ENCODE measurements at regions not wholly inside any gene's neighbourhood (a gene's known extent, or its start where the extent isn't known, plus 50 kb on each side); places are given as distances from the start of the nearest gene placed in this dataset.

DNA sequence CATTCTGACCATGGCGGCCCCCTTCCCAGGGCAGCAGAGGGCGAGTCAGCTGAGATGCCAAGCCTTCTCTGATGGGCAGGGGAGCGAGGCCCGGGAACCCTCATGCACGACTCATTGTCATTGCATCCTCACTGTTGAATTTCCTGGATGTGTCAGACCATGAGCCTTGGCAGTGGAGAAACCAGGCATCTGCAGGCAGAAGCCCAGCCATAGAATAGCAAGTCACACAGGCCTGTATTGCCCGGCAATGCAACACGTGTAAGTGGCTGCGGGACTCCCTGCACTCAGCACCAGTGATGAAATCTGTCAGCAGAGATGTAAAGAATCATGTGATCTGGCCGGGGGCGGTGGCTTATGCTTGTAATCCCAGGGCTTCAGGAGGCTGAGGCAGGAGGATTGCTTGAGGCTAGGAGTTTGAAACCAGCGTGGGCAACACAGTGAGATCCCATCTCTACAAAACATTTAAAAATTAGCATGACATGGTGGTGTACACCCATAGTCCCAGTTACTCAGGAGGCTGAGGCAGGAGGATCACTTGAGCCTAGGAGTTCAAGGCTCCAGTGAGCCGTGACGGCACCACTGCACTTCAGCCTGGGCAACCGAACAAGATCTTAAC is 199.7 kb downstream of the KATNAL1 start:
- DNase-seq (ENCODE audit: low spot score) = no peak

DNA sequence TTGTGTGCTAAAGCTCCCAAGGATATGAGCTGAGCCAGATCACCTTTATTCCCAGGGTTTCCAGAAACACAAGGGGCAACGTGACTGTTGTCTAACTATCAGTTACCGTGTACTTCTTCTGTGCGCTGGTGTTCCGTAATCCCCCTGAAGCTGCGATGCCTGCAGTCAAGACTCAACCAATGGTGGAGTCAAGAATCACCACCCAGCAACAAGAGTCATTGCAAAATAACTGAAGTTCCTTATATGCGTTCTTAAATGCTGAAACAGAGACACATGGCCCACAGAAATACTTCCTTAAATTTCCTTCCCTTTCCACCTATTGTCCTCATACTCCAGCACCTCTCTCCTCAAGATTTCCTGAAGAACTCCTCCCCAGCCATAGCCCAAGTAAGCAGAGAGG is 200.2 kb downstream of the KATNAL1 start:
- DNase-seq (ENCODE audit: low spot score) = no peak

DNA sequence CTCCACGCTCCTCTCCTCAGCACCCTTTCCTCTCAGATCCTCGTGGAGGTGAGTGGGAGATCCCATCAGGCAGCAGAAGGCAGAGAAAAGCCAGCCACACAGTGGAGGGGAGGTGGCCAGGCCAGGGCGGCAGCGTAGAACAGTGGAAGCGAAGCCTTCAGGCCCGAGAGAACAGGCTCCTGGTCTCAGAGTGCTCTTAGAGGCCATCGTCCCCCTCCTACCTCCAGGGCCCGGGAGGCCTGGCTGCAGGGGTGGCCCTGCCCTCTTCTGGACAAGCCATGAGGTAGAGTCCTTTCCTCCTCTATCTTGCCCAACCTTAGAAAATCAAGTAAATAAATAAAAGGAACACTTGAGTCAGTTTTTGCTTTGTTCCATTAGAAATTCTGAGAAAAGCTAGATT is 202.0 kb downstream of the KATNAL1 start:
- no peak for DNase-seq (ENCODE audit: low spot score)

DNA sequence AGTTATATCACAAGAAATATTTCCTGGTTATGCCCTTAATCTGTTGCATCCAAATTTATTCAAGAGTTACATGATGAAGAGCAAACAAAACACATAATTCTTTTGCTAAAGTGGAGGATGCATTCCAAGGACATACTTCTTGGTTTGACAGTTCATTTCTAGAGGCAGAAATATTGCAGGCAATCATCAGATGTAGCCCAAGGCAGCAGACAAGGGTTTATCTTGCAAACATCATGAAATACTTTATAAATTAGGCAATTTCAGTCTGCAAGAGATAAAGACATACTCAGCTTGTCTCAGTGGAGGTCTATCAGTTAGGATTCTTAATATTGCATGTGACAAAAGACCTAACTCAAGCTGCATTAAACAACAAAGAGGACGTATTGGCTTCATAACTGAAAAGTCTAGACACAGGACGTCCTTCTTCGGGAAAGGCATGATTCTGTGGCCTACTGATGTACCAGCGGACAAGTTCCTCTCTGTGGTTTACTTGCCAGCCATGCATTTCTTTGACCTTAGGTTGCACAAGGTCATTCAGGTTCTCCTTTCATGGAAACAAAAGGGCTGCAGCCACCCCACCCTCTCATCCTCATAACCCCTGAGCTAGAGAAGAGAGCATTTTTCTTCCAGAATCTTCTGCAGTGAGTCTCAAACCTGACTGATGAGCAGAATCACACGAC is 204.1 kb downstream of the KATNAL1 start:
- DNase-seq (ENCODE audit: low spot score) = no peak

DNA sequence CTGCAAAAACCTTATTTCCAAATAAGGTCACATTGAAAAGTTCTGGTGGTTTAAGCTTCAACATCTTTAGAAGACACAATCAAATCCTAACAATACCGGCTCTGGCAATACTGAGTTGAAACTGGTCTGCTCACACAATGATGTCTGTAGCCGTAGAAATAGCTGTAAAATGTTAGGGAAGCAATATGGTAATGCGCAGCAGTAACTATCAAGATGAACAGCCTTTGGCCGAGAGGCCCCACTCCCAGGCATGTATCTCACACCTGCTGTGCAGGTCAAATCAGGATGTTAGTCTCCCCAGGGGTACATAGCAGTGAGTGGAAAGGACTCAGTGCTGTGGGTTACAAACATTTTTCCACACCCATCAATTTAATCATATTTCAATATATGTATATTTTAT is 207.1 kb downstream of the KATNAL1 start:
- no peak for DNase-seq (ENCODE audit: low spot score)

DNA sequence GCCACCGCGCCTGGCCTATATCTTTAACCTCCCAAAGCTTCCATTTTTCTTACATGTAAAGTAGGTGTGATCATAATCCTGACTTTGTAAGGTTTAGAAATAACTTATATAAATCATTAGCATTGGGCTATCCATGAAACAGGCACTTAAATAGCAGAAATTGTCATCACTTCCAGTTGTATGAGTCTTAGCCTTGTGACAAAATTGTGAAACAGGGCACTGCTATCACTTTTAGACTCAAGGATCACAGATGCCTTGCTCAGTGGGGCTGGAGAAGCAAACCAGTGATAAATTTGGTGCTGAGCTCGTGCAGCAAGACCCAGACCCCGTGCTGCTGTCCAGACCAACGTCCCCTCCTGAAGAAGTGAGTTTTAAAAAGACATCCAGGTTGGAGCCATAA is 209.7 kb downstream of the KATNAL1 start:
- no peak for DNase-seq (ENCODE audit: low spot score)

DNA sequence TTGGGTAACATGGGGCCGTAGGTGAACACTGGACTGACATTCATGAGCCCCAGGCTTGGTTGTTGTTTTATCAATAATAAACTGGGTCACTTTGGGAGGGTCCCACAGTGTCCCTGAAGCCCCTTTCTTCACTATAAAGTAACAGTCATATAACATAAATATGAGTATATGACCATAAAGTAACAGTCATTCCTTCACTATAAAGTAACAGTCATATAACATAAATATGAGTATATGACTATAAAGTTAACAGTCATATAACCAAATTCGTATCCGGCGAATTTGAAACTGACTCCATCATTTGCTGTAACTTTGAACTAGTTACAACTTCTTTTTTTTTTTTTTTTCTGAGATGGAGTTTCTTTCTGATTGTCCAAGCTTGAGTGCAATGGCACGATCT is 210.3 kb downstream of the KATNAL1 start:
- no peak for DNase-seq (ENCODE audit: low spot score)

DNA sequence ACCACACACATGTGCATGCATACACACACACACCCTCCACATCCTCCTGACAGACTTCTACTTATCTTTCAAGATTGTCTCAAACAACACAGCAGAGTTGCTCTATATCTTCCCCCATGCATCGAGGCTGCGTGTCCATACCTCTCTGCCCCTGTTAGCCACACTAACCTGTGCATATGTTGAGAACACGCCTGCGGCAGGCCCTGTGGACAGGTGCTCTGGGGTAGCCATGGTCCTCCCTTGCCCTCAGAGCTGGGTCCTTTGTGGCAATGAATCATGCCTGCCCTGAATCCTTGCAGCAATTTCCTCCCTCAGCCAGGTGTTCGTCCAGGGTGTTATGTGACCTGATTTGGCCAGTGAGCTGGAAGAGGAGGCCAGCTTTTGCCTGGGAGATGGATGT is 213.3 kb downstream of the KATNAL1 start:
- DNase-seq (ENCODE audit: low spot score) = no peak

DNA sequence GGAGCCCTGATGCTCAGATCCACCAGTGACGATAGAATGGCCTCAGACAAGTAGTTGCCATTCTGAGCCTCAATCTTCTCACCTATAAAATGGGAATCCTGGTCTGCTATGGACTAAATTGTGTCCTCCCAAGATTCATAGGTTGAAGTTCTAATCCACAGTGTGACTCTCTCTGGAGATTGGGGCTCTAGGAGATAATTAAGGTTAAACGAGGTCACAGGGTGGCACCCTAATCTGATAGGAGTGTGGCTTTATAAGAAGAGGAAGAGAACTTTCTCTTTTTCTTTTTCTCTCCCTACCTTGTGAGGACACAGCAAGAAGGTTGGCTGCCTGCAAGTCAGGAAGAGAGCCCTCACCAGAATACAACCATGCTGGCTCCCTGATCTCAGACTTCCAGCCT is 214.1 kb downstream of the KATNAL1 start:
- no peak for DNase-seq (ENCODE audit: low spot score)

DNA sequence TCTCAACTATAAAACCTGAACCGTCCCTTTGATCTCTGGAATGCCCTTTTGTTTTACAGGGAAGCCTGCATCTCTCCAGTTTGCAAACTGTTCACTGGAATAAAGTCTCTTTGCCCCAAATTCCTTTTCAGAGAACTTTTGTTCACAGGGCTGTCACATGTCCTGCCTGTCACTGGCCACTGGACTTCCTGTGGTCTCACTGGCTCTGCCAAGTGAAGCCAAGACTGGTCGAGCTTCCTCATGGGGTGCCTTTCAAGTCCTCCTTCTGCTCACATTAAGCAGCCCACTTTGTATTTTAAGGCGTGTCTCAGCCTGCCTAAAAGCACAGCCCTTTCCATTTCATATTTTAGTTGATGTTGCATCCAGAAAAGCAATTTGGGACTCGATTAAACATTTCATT is 215.7 kb downstream of the KATNAL1 start:
- no peak for DNase-seq (ENCODE audit: low spot score)

DNA sequence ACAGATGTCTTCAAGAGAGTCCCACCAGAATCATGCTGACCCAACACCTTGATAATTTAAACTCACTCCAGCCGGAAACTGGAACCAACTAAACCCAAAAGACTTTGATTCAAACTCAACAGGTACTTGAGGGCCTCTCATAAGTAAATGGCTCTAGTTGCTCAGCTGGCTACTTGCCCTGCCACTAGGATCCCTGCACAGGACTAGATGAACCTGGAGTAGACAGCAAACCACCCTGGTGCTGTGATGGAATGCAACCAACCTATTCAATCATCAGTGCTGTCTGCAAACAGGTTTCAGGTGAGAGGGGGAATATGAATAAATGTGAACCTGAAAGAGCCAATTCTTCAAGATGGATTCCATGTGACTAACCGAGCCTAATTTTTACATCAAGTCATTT is 216.3 kb downstream of the KATNAL1 start:
- no peak for DNase-seq (ENCODE audit: low spot score)

DNA sequence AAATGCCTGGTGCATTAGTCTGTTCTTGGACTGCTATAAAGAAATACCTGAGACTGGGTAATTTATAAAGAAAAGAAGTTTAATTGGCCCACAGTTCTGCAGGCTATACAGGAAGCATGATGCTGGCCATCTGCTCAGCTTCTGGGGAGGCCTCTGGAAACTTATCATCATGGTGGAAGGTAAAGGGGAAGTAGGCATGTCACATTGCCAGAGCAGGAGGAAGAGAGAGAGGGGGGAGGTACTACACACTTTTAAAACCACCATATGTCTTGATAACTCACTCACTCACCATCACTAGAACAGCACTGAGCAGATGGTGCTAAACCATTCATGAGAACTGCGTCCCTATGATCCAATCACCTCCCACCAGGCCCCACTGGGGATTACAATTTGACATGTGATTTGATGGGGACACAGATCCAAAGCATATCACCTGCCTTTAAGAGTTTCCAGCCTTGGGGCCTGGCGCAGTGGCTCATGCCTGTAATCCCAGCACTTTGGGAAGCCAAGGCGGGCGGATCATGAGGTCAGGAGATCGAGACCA is 219.0 kb downstream of the KATNAL1 start:
- no peak for DNase-seq (ENCODE audit: low spot score)

DNA sequence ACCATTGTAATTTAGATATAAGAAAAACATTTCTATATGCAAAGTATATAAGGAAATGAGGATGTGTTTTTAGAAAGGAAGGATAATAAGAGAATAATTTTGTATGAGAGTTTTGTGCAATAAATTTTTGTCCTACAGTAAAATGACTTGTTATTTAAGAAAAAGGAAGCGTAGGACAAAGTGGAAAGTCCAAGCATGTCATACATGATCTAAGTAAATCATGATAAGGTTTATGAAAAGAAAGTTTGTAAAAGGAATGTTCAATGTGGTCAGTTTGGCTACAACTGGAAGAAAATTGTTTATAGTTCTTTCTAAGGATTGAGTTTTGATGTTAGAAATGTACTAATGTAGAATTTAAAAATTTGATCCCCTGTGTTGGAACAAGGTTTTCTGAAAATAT is 222.3 kb downstream of the KATNAL1 start:
- no peak for DNase-seq (ENCODE audit: low spot score)

DNA sequence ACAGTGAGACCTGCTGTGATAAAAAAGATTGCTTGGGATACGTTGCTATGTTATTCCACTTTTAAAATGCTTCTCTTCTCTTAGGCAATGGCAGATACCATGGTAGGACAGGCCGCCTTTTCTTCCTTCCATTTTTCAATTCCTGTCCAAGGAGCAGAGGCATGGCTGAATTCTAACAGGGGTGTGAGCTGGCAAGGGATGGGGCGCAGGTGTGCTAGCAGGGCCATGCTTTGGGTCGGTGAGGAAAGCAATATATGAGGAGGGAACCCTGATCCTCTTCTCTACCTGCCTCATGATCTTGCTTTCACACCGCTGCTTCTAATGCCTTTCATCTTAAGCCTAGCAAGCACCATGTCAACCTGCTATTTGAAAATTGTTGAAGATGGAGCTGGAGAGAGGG is 225.0 kb downstream of the KATNAL1 start:
- DNase-seq (ENCODE audit: low spot score) = no peak

DNA sequence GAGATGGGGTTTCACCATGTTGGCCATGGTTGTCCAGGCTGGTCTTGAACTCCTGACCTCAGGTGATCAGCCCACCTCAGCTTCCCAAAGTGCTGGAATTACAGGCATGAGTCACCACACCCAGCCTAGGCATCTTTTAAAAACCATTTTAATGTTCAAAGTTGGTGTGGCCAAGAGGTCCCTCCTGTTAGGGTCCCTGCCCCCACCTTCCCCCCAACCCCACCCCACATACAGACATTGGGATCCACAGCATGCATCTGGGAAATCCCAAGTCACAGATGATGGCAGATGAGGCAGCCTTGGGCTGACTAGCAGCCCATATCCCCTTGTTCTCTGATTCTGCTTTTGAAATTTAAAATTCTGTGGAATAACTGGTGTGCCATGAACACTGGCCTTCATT is 226.0 kb downstream of the KATNAL1 start:
- no peak for DNase-seq (ENCODE audit: low spot score)

DNA sequence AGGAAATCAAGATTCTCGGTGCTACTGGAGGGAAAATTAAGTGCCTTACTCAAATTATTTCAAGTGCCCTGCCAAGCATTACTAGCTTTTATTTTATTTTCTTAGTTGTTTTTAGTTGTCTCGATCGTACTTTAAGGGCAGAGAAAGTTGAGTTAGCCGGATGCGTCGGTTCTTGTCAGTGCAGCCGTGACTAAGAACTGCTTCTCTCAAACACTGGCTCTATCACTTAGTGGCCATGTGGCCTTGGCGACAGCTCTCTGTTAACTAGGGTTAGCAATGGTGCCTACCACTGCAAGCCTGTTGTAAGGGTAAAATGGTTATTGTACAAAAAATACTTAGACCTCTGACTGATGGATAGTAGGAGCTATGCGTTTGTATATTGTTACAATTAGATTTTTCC is 227.8 kb downstream of the KATNAL1 start:
- no peak for DNase-seq (ENCODE audit: low spot score)

DNA sequence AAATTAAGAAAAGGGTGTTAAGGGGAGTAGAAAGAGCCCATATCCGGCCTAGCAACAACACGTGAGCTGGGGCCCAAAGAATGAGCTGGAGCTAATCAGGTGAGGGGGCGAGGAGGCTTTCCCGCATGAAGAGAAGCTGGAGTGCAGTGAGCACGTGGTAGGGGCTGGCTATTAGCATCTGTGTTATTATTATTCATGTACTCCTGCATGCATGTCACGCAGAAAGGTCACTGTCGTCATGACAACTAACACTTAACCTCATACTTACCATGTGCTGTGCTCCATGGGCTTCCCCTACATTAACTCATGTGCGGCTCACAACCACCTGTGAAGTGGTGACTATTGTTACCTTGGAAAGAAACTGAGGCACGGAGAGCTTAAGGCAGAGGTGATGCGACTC is 227.6 kb upstream of the UBL3 start:
- DNase-seq (ENCODE audit: low spot score) = no peak

DNA sequence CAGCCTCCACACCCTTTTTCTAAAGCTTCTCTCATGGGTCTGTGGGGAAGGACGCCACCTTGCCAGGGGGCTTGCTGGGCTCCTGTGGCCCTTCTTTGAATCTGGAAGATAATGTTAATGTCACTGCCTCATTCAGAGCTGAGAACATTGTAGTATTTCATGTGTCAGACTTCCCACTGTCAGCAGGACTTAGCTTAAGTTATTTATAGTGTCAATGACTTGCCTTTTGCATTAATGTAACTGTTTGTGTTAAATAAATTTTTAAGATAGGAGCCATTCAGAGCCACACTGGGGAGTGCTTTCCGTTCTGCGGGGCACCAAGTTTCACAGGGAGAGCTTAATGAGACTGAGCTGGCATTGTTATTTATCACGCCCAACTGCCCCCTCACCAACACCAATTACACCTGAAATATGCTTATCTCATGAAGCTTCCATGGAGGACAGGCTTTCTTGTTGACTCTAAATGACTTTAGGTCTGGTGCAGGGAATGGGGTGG is 226.9 kb upstream of the UBL3 start:
- no peak for DNase-seq (ENCODE audit: low spot score)

DNA sequence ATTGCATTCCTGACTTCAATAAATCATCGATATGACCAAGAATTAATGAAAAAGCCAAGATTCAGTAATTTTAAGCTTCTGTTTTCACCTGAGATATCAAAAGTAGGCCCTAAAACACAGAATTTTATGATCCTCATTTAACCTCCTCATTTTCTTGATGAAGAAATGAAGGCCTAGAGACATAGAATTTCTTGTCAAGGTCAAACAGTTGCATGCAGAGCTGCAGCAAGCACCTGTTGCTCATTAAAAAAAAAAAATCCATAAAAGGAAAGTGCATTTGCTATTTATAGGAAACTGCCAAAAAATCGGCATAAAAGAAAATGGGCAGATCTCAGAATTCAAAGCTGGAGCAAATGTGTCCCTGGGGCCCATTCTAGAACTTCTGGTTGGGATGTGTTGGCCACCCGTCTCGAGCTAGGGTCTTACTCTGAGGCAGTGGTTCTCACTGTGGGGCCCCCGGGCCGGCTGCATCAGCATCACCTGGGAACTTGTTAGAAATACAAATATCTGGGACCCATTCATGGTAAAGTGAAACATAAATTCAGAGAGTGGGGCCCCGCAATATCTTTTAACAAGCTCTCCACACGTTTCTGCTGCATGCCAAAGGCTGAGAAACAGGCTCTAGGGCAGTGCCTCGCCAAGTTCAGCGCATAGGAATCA is 224.7 kb upstream of the UBL3 start:
- DNase-seq (ENCODE audit: low spot score) = no peak

DNA sequence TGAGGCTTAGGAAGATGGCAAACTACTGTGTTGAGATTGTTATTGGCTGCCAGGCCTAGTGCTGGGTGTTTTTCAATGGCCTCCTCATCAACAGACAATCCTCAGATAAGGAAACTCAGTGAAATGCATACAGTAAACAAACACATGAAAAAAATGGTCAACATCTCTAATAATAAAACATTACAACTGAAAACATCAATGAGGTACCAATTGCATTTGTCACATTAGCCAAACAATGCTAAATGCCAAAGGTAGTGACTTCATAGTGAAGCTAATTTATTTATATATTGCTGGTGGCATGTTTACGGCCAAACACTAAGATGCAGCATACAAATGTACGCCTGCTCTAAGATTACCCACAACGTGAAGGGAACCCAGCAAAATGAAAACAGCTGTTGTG is 224.0 kb upstream of the UBL3 start:
- DNase-seq (ENCODE audit: low spot score) = no peak

DNA sequence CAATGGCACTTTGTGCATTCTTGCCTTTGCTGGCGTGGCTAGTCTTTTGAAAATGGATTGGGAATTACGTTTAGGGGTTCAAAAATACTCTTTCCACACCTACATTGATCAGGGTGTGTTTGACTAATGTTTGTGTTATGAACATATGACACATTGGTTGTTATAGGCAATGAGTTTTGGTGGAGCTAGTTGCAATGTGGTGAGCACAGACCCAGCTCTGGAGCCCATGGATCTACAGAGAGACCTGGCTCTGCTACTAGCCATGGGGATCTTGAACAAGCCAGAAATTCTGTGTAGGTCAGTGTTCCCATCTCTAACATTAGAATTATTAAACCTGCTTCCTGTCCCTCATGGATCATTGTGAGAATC is 222.4 kb upstream of the UBL3 start:
- no peak for DNase-seq (ENCODE audit: low spot score)

DNA sequence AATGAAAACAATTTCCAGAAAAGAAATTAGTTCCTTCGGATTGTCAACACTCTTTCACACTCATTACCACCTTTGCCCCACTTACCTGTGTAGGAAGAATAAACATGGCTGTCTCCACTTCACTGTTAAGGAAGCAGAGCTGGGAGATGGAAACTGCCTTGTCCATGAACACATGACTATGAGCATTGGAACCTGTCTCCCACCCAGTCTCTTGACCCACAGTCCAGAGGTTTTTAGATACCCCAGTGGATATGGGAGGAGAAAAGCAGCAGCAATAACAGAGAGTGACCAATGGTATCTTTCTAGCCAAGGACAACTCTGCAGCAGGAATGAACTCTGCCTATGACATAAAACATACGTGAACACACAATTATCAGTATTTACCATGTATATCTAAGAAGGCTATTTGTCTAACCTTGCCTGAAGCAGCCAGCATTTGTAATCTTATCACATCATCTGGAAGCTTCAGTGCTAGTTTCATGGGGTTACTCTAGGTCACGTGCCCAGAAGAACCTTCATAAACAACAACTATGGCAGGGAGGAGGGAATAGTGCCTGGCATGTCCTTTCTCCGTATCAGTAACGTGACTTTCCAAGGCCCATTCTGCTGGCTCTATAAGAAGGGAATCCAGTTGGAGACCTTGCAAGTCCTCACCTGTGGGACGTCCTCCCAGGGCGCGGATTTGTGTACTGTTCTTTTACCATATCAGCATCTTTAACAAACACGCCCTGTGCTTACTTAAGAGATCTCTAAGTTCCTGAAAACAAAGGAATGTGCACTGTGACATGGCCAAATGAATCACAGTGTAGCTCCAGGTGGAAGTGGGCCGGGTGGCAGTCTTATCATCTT is 221.8 kb upstream of the UBL3 start:
- DNase-seq (ENCODE audit: low spot score) = peak; percentile 82

Measured in ureter (tissue), 1 donor.